ENCODE measurements at regions not wholly inside any gene's neighbourhood (a gene's known extent, or its start where the extent isn't known, plus 50 kb on each side); places are given as distances from the start of the nearest gene placed in this dataset.

- POLR2A ChIA-PET: no interaction called here
- Mint-ChIP-seq H3K36me3 (no peaks in the 10 kb centered on the region), H3K4me1 (no peaks in the 10 kb centered on the region)
Measured at GRCh38 chr2:80852079-80852807, 547.7 kb upstream of the LRRTM1 start.

GRCh38 chr2:80830891-80831290, 526.3 kb upstream of the LRRTM1 start:
- Histone ChIP-seq H3K4me1 (ENCODE audit: control insufficient read depth in 1 of 2, extremely low read depth in 1 of 2, insufficient read depth in 2 of 2, low read length in 2 of 2) (no peaks in the 10 kb centered on the region), H3K9me3 (no peaks in the 10 kb centered on the region), H3K36me3 (ENCODE audit: control insufficient read depth in 2 of 2, extremely low read depth in 1 of 2, insufficient read depth in 1 of 2, low read length in 1 of 2) (no peaks in the 10 kb centered on the region), H3K27me3 (replicated peaks in 1 of 2; ENCODE audit: control insufficient read depth in 2 of 2, extremely low read depth in 1 of 2, insufficient read depth in 2 of 2, low read length in 1 of 2) (no peaks in the 10 kb centered on the region), H3K27ac (ENCODE audit: low read length) (no peak overlapping the region), H3K4me3 (ENCODE audit: control insufficient read depth in 1 of 2, extremely low read depth in 1 of 2, low read length in 1 of 2) (no peak overlapping the region)
- 100% methylated on average over 3 of the region's 5 CpGs for WGBS (ENCODE audit: insufficient coverage)
- Mint-ChIP-seq H3K9me3 (peaks cover 8 to 36% (median 30%) of the 10 kb centered on the region in 3 donors), H3K27me3 (no peaks in the 10 kb centered on the region), H3K27ac (no peak overlapping the region), H3K36me3 (no peaks in the 10 kb centered on the region), H3K4me3 (no peak overlapping the region), H3K4me1 (no peaks in the 10 kb centered on the region)
- no peak for DNase-seq
- ChIA-PET POLR2A (no interaction called here), CTCF (no interaction called here)
- ATAC-seq (replicated peaks in 1 of 4): no peak

More at GRCh38 chr2:80852079-80852807, 547.7 kb upstream of the LRRTM1 start:
- ATAC-seq (replicated peaks in 1 of 4) (no peak), DNase-seq (no peak)
- Histone ChIP-seq H3K4me3 (ENCODE audit: control insufficient read depth in 1 of 2, extremely low read depth in 1 of 2, low read length in 1 of 2) (no peak overlapping the region), H3K9me3 (no peaks in the 10 kb centered on the region), H3K36me3 (ENCODE audit: control insufficient read depth in 2 of 2, extremely low read depth in 1 of 2, insufficient read depth in 1 of 2, low read length in 1 of 2) (no peaks in the 10 kb centered on the region), H3K27me3 (replicated peaks in 1 of 2; ENCODE audit: control insufficient read depth in 2 of 2, extremely low read depth in 1 of 2, insufficient read depth in 2 of 2, low read length in 1 of 2) (no peaks in the 10 kb centered on the region), H3K4me1 (ENCODE audit: control insufficient read depth in 1 of 2, extremely low read depth in 1 of 2, insufficient read depth in 2 of 2, low read length in 2 of 2) (no peaks in the 10 kb centered on the region), H3K27ac (ENCODE audit: low read length) (no peak overlapping the region)
- CTCF ChIA-PET: no interaction called here
- Mint-ChIP-seq H3K4me3 (no peak overlapping the region), H3K9me3 (peaks cover 30 to 45% (median 32%) of the 10 kb centered on the region in 3 donors), H3K27ac (no peak overlapping the region), H3K27me3 (no peaks in the 10 kb centered on the region)
- WGBS (ENCODE audit: insufficient coverage): 88% methylated on average over 1 of the region's 4 CpGs

- Histone ChIP-seq H3K27me3 (replicated peaks in 1 of 2; ENCODE audit: control insufficient read depth in 2 of 2, extremely low read depth in 1 of 2, insufficient read depth in 2 of 2, low read length in 1 of 2) (no peaks in the 10 kb centered on the region), H3K36me3 (ENCODE audit: control insufficient read depth in 2 of 2, extremely low read depth in 1 of 2, insufficient read depth in 1 of 2, low read length in 1 of 2) (no peaks in the 10 kb centered on the region), H3K9me3 (peaks cover 3% of the 10 kb centered on the region), H3K4me1 (ENCODE audit: control insufficient read depth in 1 of 2, extremely low read depth in 1 of 2, insufficient read depth in 2 of 2, low read length in 2 of 2) (no peaks in the 10 kb centered on the region), H3K4me3 (ENCODE audit: control insufficient read depth in 1 of 2, extremely low read depth in 1 of 2, low read length in 1 of 2) (no peak overlapping the region), H3K27ac (ENCODE audit: low read length) (no peak overlapping the region)
- ATAC-seq (replicated peaks in 1 of 4): no peak
- DNase-seq: no peak
- no peaks in the 10 kb centered on the region for H3K27me3 Mint-ChIP-seq
- WGBS (ENCODE audit: insufficient coverage): no CpG with 5 or more reads among the region's 4 CpGs
- no peaks in the 10 kb centered on the region for H3K4me1 Mint-ChIP-seq
- no peaks in the 10 kb centered on the region for H3K36me3 Mint-ChIP-seq
- ChIA-PET POLR2A (no interaction called here), CTCF (no interaction called here)
- no peak overlapping the region for H3K27ac Mint-ChIP-seq
- H3K9me3 Mint-ChIP-seq: peaks cover 24 to 43% (median 25%) of the 10 kb centered on the region in 3 donors
- no peak overlapping the region for H3K4me3 Mint-ChIP-seq
Measured at GRCh38 chr2:80822999-80823398, 518.4 kb upstream of the LRRTM1 start.

- POLR2A ChIA-PET: no interaction called here
- Histone ChIP-seq H3K4me3 (ENCODE audit: control insufficient read depth in 1 of 2, extremely low read depth in 1 of 2, low read length in 1 of 2) (no peak overlapping the region), H3K9me3 (no peaks in the 10 kb centered on the region), H3K4me1 (ENCODE audit: control insufficient read depth in 1 of 2, extremely low read depth in 1 of 2, insufficient read depth in 2 of 2, low read length in 2 of 2) (no peaks in the 10 kb centered on the region), H3K27ac (ENCODE audit: low read length) (no peak overlapping the region), H3K27me3 (replicated peaks in 1 of 2; ENCODE audit: control insufficient read depth in 2 of 2, extremely low read depth in 1 of 2, insufficient read depth in 2 of 2, low read length in 1 of 2) (no peaks in the 10 kb centered on the region), H3K36me3 (ENCODE audit: control insufficient read depth in 2 of 2, extremely low read depth in 1 of 2, insufficient read depth in 1 of 2, low read length in 1 of 2) (no peaks in the 10 kb centered on the region)
- Mint-ChIP-seq H3K36me3 (no peaks in the 10 kb centered on the region), H3K4me1 (no peaks in the 10 kb centered on the region), H3K4me3 (no peak overlapping the region), H3K27ac (no peak overlapping the region), H3K9me3 (peaks cover 30 to 44% (median 33%) of the 10 kb centered on the region in 3 donors), H3K27me3 (no peaks in the 10 kb centered on the region)
- no peak for DNase-seq
- CTCF ChIA-PET: no interaction called here
- no CpG with 5 or more reads among the region's 1 CpG for WGBS (ENCODE audit: insufficient coverage)
- ATAC-seq (replicated peaks in 1 of 4): no peak
Measured at GRCh38 chr2:80815259-80815658, 510.7 kb upstream of the LRRTM1 start.

GRCh38 chr2:80786584-80786983, 482.0 kb upstream of the LRRTM1 start:
- ChIA-PET CTCF (interaction anchor here in 1 of 2 donors (0.6 kb wide), 1 partner anchor 66 kb away, joined by 3 read pairs; no protein-coding TSS in a partner anchor), POLR2A (no interaction called here)
- H3K27me3 Mint-ChIP-seq: no peaks in the 10 kb centered on the region
- H3K9me3 Mint-ChIP-seq: peaks cover 13 to 27% (median 17%) of the 10 kb centered on the region in 3 donors
- no peak for ATAC-seq (replicated peaks in 1 of 4)
- H3K27ac Mint-ChIP-seq: no peak overlapping the region
- no peak overlapping the region for H3K4me3 Mint-ChIP-seq
- H3K36me3 Mint-ChIP-seq: no peaks in the 10 kb centered on the region
- Histone ChIP-seq H3K4me3 (ENCODE audit: control insufficient read depth in 1 of 2, extremely low read depth in 1 of 2, low read length in 1 of 2) (no peak overlapping the region), H3K9me3 (no peaks in the 10 kb centered on the region), H3K27me3 (replicated peaks in 1 of 2; ENCODE audit: control insufficient read depth in 2 of 2, extremely low read depth in 1 of 2, insufficient read depth in 2 of 2, low read length in 1 of 2) (no peaks in the 10 kb centered on the region), H3K36me3 (ENCODE audit: control insufficient read depth in 2 of 2, extremely low read depth in 1 of 2, insufficient read depth in 1 of 2, low read length in 1 of 2) (no peaks in the 10 kb centered on the region), H3K27ac (ENCODE audit: low read length) (no peak overlapping the region), H3K4me1 (ENCODE audit: control insufficient read depth in 1 of 2, extremely low read depth in 1 of 2, insufficient read depth in 2 of 2, low read length in 2 of 2) (no peaks in the 10 kb centered on the region)
- H3K4me1 Mint-ChIP-seq: no peaks in the 10 kb centered on the region
- no peak for DNase-seq
- WGBS (ENCODE audit: insufficient coverage): no CpG with 5 or more reads among the region's 1 CpG

GRCh38 chr2:80778704-80779103, 474.2 kb upstream of the LRRTM1 start:
- H3K4me3 ChIP-seq (ENCODE audit: control insufficient read depth in 1 of 2, extremely low read depth in 1 of 2, low read length in 1 of 2): no peak overlapping the region
- no peaks in the 10 kb centered on the region for H3K4me1 ChIP-seq (ENCODE audit: control insufficient read depth in 1 of 2, extremely low read depth in 1 of 2, insufficient read depth in 2 of 2, low read length in 2 of 2)
- Mint-ChIP-seq H3K9me3 (peaks cover 19 to 43% (median 29%) of the 10 kb centered on the region in 3 donors), H3K27ac (no peak overlapping the region), H3K4me3 (no peak overlapping the region), H3K36me3 (no peaks in the 10 kb centered on the region), H3K27me3 (no peaks in the 10 kb centered on the region), H3K4me1 (no peaks in the 10 kb centered on the region)
- ATAC-seq (replicated peaks in 1 of 4) (no peak), DNase-seq (no peak)
- peaks cover 3% of the 10 kb centered on the region for H3K9me3 ChIP-seq
- no peak overlapping the region for H3K27ac ChIP-seq (ENCODE audit: low read length)
- POLR2A ChIA-PET: no interaction called here
- no peaks in the 10 kb centered on the region for H3K36me3 ChIP-seq (ENCODE audit: control insufficient read depth in 2 of 2, extremely low read depth in 1 of 2, insufficient read depth in 1 of 2, low read length in 1 of 2)
- CTCF ChIA-PET: no interaction called here
- no peaks in the 10 kb centered on the region for H3K27me3 ChIP-seq (replicated peaks in 1 of 2; ENCODE audit: control insufficient read depth in 2 of 2, extremely low read depth in 1 of 2, insufficient read depth in 2 of 2, low read length in 1 of 2)

GRCh38 chr2:80748592-80748991, 444.0 kb upstream of the LRRTM1 start:
- Mint-ChIP-seq H3K4me1 (no peaks in the 10 kb centered on the region), H3K36me3 (no peaks in the 10 kb centered on the region), H3K27me3 (no peaks in the 10 kb centered on the region), H3K4me3 (no peak overlapping the region), H3K9me3 (peaks cover 10 to 25% (median 14%) of the 10 kb centered on the region in 3 donors), H3K27ac (no peak overlapping the region)
- Histone ChIP-seq H3K36me3 (ENCODE audit: control insufficient read depth in 2 of 2, extremely low read depth in 1 of 2, insufficient read depth in 1 of 2, low read length in 1 of 2) (no peaks in the 10 kb centered on the region), H3K27me3 (replicated peaks in 1 of 2; ENCODE audit: control insufficient read depth in 2 of 2, extremely low read depth in 1 of 2, insufficient read depth in 2 of 2, low read length in 1 of 2) (no peaks in the 10 kb centered on the region), H3K4me1 (ENCODE audit: control insufficient read depth in 1 of 2, extremely low read depth in 1 of 2, insufficient read depth in 2 of 2, low read length in 2 of 2) (no peaks in the 10 kb centered on the region), H3K9me3 (no peaks in the 10 kb centered on the region), H3K4me3 (ENCODE audit: control insufficient read depth in 1 of 2, extremely low read depth in 1 of 2, low read length in 1 of 2) (no peak overlapping the region), H3K27ac (ENCODE audit: low read length) (no peak overlapping the region)
- CTCF ChIA-PET: no interaction called here
- no peak for DNase-seq
- no peak for ATAC-seq (replicated peaks in 1 of 4)
- POLR2A ChIA-PET: no interaction called here
